ENCODE measurements at regions not wholly inside any gene's neighbourhood (a gene's known extent, or its start where the extent isn't known, plus 50 kb on each side); places are given as distances from the start of the nearest gene placed in this dataset.

- TF ChIP-seq SIN3A (IDR thresholded peaks at IDR 0.05; ENCODE audit: borderline replicate concordance, insufficient read depth, low read length): no peak
- no peak for TF ChIP-seq TAF1 (IDR thresholded peaks at IDR 0.05; ENCODE audit: borderline replicate concordance, insufficient read depth, low read length)
- no peak for TF ChIP-seq POLR2AphosphoS5 (IDR thresholded peaks at IDR 0.05; ENCODE audit: low read depth, low read length)
- TF ChIP-seq, protein P1, sequence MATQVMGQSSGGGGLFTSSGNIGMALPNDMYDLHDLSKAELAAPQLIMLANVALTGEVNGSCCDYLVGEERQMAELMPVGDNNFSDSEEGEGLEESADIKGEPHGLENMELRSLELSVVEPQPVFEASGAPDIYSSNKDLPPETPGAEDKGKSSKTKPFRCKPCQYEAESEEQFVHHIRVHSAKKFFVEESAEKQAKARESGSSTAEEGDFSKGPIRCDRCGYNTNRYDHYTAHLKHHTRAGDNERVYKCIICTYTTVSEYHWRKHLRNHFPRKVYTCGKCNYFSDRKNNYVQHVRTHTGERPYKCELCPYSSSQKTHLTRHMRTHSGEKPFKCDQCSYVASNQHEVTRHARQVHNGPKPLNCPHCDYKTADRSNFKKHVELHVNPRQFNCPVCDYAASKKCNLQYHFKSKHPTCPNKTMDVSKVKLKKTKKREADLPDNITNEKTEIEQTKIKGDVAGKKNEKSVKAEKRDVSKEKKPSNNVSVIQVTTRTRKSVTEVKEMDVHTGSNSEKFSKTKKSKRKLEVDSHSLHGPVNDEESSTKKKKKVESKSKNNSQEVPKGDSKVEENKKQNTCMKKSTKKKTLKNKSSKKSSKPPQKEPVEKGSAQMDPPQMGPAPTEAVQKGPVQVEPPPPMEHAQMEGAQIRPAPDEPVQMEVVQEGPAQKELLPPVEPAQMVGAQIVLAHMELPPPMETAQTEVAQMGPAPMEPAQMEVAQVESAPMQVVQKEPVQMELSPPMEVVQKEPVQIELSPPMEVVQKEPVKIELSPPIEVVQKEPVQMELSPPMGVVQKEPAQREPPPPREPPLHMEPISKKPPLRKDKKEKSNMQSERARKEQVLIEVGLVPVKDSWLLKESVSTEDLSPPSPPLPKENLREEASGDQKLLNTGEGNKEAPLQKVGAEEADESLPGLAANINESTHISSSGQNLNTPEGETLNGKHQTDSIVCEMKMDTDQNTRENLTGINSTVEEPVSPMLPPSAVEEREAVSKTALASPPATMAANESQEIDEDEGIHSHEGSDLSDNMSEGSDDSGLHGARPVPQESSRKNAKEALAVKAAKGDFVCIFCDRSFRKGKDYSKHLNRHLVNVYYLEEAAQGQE (IDR thresholded peaks at IDR 0.05; ENCODE audit: insufficient read depth in 1 of 2, low read depth in 2 of 2, low read length in 2 of 2): no peak
- TF ChIP-seq FOXP2 (optimal IDR thresholded peaks at IDR 0.05; ENCODE audit: borderline replicate concordance, extremely low read depth, extremely low read length, insufficient read depth): no peak
Observed at GRCh38 chr17:31787857-31788570, 71.0 kb downstream of the COPRS start.

GRCh38 chr17:31786796-31787481, 72.1 kb downstream of the COPRS start:
- TF ChIP-seq, protein P1 (IDR thresholded peaks at IDR 0.05; ENCODE audit: insufficient read depth in 1 of 2, low read depth in 2 of 2, low read length in 2 of 2): no peak
- TF ChIP-seq SIN3A (IDR thresholded peaks at IDR 0.05; ENCODE audit: borderline replicate concordance, insufficient read depth, low read length): no peak
- TF ChIP-seq FOXP2 (optimal IDR thresholded peaks at IDR 0.05; ENCODE audit: borderline replicate concordance, extremely low read depth, extremely low read length, insufficient read depth): no peak
- no peak for TF ChIP-seq TAF1 (IDR thresholded peaks at IDR 0.05; ENCODE audit: borderline replicate concordance, insufficient read depth, low read length)
- TF ChIP-seq POLR2AphosphoS5 (IDR thresholded peaks at IDR 0.05; ENCODE audit: low read depth, low read length): no peak

GRCh38 chr17:31780483-31780882, 78.6 kb downstream of the COPRS start:
- no peak for TF ChIP-seq TAF1 (IDR thresholded peaks at IDR 0.05; ENCODE audit: borderline replicate concordance, insufficient read depth, low read length)
- no peak for TF ChIP-seq FOXP2 (optimal IDR thresholded peaks at IDR 0.05; ENCODE audit: borderline replicate concordance, extremely low read depth, extremely low read length, insufficient read depth)
- TF ChIP-seq POLR2AphosphoS5 (IDR thresholded peaks at IDR 0.05; ENCODE audit: low read depth, low read length): no peak
- no peak for TF ChIP-seq SIN3A (IDR thresholded peaks at IDR 0.05; ENCODE audit: borderline replicate concordance, insufficient read depth, low read length)
- TF ChIP-seq, protein P1 (IDR thresholded peaks at IDR 0.05; ENCODE audit: insufficient read depth in 1 of 2, low read depth in 2 of 2, low read length in 2 of 2): no peak

- TF ChIP-seq, protein P1 (IDR thresholded peaks at IDR 0.05; ENCODE audit: insufficient read depth in 1 of 2, low read depth in 2 of 2, low read length in 2 of 2): no peak
- TF ChIP-seq POLR2AphosphoS5 (IDR thresholded peaks at IDR 0.05; ENCODE audit: low read depth, low read length) (no peak), TAF1 (IDR thresholded peaks at IDR 0.05; ENCODE audit: borderline replicate concordance, insufficient read depth, low read length) (no peak), SIN3A (IDR thresholded peaks at IDR 0.05; ENCODE audit: borderline replicate concordance, insufficient read depth, low read length) (no peak), FOXP2 (optimal IDR thresholded peaks at IDR 0.05; ENCODE audit: borderline replicate concordance, extremely low read depth, extremely low read length, insufficient read depth) (no peak)
Observed at GRCh38 chr17:31778523-31778922, 80.5 kb downstream of the COPRS start.
